ENCODE measurements at regions not wholly inside any gene's neighbourhood (a gene's known extent, or its start where the extent isn't known, plus 50 kb on each side); places are given as distances from the start of the nearest gene placed in this dataset.

GRCh38 chr13:66222127-66222526, 1008.0 kb downstream of the PCDH9 start:
- no peak for TF ChIP-seq POLR2A (IDR thresholded peaks at IDR 0.05)
- no peak for TF ChIP-seq CTCF (IDR thresholded peaks at IDR 0.05)
- intact Hi-C loops (cut with DNase I), result no loop called here
- Histone ChIP-seq H3K9me3 (no peaks in the 10 kb centered on the region), H3K36me3 (no peaks in the 10 kb centered on the region), H3K4me1 (no peaks in the 10 kb centered on the region), H3K4me3 (no peak overlapping the region), H3K27me3 (no peaks in the 10 kb centered on the region), H3K27ac (no peak overlapping the region)
- no peak for DNase-seq
- WGBS, 2 donors, result 65 to 84% methylated on average over 4 of the region's 4 CpGs

GRCh38 chr13:66219506-66219905, 1010.6 kb downstream of the PCDH9 start:
- no peak for DNase-seq
- WGBS, 2 donors, result 40 to 61% methylated on average over 1 of the region's 1 CpG

GRCh38 chr13:66218583-66218982, 1011.6 kb downstream of the PCDH9 start:
- no peaks in the 10 kb centered on the region for H3K27me3 ChIP-seq
- H3K4me1 ChIP-seq, result no peaks in the 10 kb centered on the region
- H3K27ac ChIP-seq, result no peak overlapping the region
- intact Hi-C loops (cut with DNase I), result no loop called here
- no peaks in the 10 kb centered on the region for H3K9me3 ChIP-seq
- TF ChIP-seq POLR2A (IDR thresholded peaks at IDR 0.05) (no peak), CTCF (IDR thresholded peaks at IDR 0.05) (no peak)
- no peak overlapping the region for H3K4me3 ChIP-seq
- no peak for DNase-seq
- no peaks in the 10 kb centered on the region for H3K36me3 ChIP-seq

More at GRCh38 chr13:66219506-66219905, 1010.6 kb downstream of the PCDH9 start:
- H3K4me1 ChIP-seq, result no peaks in the 10 kb centered on the region
- TF ChIP-seq POLR2A (IDR thresholded peaks at IDR 0.05) (no peak), CTCF (IDR thresholded peaks at IDR 0.05) (no peak)
- H3K4me3 ChIP-seq, result no peak overlapping the region
- no peak overlapping the region for H3K27ac ChIP-seq
- H3K9me3 ChIP-seq, result no peaks in the 10 kb centered on the region
- H3K36me3 ChIP-seq, result no peaks in the 10 kb centered on the region
- H3K27me3 ChIP-seq, result no peaks in the 10 kb centered on the region
- intact Hi-C loops (cut with DNase I), result no loop called here

- no peaks in the 10 kb centered on the region for H3K9me3 ChIP-seq
- intact Hi-C loops (cut with DNase I), result no loop called here
- 32 to 34% methylated on average over 6 of the region's 6 CpGs for WGBS, 2 donors
- H3K27ac ChIP-seq, result no peak overlapping the region
- TF ChIP-seq POLR2A (IDR thresholded peaks at IDR 0.05) (no peak), CTCF (IDR thresholded peaks at IDR 0.05) (no peak)
- no peak for DNase-seq
- H3K4me3 ChIP-seq, result no peak overlapping the region
- H3K36me3 ChIP-seq, result no peaks in the 10 kb centered on the region
- H3K27me3 ChIP-seq, result no peaks in the 10 kb centered on the region
- H3K4me1 ChIP-seq, result no peaks in the 10 kb centered on the region
Measured at GRCh38 chr13:66216728-66217127, 1013.4 kb downstream of the PCDH9 start.

- TF ChIP-seq CTCF (IDR thresholded peaks at IDR 0.05) (no peak), POLR2A (IDR thresholded peaks at IDR 0.05) (no peak)
- H3K27ac ChIP-seq, result no peak overlapping the region
Measured at GRCh38 chr13:66214467-66214866, 1015.7 kb downstream of the PCDH9 start.

More at GRCh38 chr13:66214467-66214866, 1015.7 kb downstream of the PCDH9 start:
- Histone ChIP-seq H3K36me3 (no peaks in the 10 kb centered on the region), H3K4me1 (no peaks in the 10 kb centered on the region), H3K4me3 (no peak overlapping the region), H3K9me3 (no peaks in the 10 kb centered on the region), H3K27me3 (no peaks in the 10 kb centered on the region)
- intact Hi-C loops (cut with DNase I), result no loop called here
- no peak for DNase-seq
